ENCODE measurements at regions not wholly inside any gene's neighbourhood (a gene's known extent, or its start where the extent isn't known, plus 50 kb on each side); places are given as distances from the start of the nearest gene placed in this dataset.

DNA sequence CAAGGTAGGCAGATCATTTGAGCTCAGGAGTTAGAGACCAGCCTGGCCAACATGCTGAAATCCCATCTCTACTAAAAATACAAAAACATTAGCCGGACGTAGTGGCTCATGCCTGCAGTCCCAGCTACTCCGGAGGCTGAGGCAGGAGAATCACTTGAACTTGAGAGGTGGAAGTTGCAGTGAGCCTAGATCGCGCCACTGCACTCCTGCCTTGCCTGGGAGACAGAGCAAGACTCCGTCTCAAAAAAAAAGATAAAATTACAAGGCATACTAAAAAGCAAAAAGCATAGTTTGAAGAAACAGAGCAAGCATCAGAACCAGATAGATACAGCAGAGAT lies 61.2 kb upstream of the CDC42BPA start:
- H3K4me3 ChIP-seq = no peak overlapping the region
- no peaks in the 10 kb centered on the region for H3K4me1 ChIP-seq
- H3K36me3 ChIP-seq = no peaks in the 10 kb centered on the region
- 97% methylated on average over 6 of the region's 6 CpGs for WGBS, 2 donors
- no peak for DNase-seq
- no peak overlapping the region for H3K27ac ChIP-seq
- H3K27me3 ChIP-seq = no peaks in the 10 kb centered on the region
- no peaks in the 10 kb centered on the region for H3K9me3 ChIP-seq
- TF ChIP-seq, protein P1, sequence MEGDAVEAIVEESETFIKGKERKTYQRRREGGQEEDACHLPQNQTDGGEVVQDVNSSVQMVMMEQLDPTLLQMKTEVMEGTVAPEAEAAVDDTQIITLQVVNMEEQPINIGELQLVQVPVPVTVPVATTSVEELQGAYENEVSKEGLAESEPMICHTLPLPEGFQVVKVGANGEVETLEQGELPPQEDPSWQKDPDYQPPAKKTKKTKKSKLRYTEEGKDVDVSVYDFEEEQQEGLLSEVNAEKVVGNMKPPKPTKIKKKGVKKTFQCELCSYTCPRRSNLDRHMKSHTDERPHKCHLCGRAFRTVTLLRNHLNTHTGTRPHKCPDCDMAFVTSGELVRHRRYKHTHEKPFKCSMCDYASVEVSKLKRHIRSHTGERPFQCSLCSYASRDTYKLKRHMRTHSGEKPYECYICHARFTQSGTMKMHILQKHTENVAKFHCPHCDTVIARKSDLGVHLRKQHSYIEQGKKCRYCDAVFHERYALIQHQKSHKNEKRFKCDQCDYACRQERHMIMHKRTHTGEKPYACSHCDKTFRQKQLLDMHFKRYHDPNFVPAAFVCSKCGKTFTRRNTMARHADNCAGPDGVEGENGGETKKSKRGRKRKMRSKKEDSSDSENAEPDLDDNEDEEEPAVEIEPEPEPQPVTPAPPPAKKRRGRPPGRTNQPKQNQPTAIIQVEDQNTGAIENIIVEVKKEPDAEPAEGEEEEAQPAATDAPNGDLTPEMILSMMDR (IDR thresholded peaks at IDR 0.05) = no peak
- TF ChIP-seq POLR2AphosphoS5 (IDR thresholded peaks at IDR 0.05) = no peak
- no peak for TF ChIP-seq POLR2A (IDR thresholded peaks at IDR 0.05)
- no peak for TF ChIP-seq EP300 (IDR thresholded peaks at IDR 0.05)
- intact Hi-C loops (cut with DNase I) = no loop called here

DNA sequence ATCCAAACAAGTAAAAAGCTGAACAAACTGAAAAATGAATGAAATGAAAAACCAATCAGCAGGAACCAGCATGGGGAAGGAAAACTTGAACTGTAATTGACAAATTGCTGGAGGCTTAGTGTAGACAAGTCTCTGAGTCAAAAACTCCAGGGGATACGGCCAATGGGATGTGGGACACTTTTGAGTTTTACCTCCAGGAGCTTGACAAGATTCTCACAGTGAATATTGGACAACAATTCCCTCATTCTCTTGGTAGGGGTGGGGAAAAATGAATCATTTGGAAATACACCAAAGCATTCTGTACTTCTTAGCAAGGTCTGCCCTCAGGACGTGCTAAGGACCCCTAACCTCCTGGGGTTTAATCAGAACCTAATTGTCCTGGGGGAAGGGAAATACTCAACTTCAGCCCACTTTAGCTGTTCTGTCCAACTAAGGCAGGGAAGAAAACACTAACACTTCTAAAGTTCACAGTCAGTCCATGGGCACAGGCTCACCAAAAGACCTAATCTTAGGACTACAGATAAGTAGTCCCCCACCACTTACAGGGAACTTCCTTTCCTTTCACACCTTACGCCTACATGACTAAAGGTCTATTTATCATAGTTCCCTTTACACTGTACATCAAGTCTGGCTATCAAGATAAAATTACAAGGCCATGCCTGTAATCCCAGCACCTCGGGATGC lies 60.7 kb upstream of the CDC42BPA start:
- Histone ChIP-seq H3K4me3 (no peak overlapping the region), H3K4me1 (no peaks in the 10 kb centered on the region), H3K36me3 (no peaks in the 10 kb centered on the region), H3K9me3 (no peaks in the 10 kb centered on the region), H3K27ac (no peak overlapping the region), H3K27me3 (no peaks in the 10 kb centered on the region)
- TF ChIP-seq POLR2A (IDR thresholded peaks at IDR 0.05) (no peak), EP300 (IDR thresholded peaks at IDR 0.05) (no peak), POLR2AphosphoS5 (IDR thresholded peaks at IDR 0.05) (no peak)
- TF ChIP-seq, protein P1 (IDR thresholded peaks at IDR 0.05) = no peak
- intact Hi-C loops (cut with DNase I) = no loop called here
- 78 to 80% methylated on average over 4 of the region's 4 CpGs for WGBS, 2 donors
- no peak for DNase-seq

DNA sequence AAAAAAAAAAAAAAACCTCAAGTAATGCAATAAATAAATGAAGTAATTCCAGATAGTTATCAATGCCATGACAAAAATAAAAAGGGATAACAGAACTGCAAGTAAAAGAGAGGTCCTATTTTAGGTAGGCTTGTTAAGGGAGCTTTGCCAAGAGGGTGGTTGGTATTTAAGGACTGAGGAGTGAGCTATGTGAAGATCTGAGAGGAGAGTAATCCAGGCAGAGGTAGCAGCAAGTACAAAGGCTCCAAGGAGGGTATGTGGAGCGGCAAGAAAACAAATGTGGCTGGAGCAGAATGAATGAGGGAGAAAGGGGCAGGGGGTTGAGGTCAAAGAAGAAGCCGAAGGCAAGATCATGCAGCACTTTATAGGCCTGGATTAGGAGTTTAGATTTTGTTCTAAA lies 59.9 kb upstream of the CDC42BPA start:
- TF ChIP-seq EP300 (IDR thresholded peaks at IDR 0.05) (no peak), POLR2A (IDR thresholded peaks at IDR 0.05) (no peak), POLR2AphosphoS5 (IDR thresholded peaks at IDR 0.05) (no peak)
- TF ChIP-seq, protein P1 (IDR thresholded peaks at IDR 0.05) = no peak
- H3K4me1 ChIP-seq = no peaks in the 10 kb centered on the region
- 88 to 90% methylated on average over 2 of the region's 2 CpGs for WGBS, 2 donors
- H3K9me3 ChIP-seq = no peaks in the 10 kb centered on the region
- DNase-seq = no peak
- H3K27ac ChIP-seq = no peak overlapping the region
- H3K36me3 ChIP-seq = no peaks in the 10 kb centered on the region
- no peaks in the 10 kb centered on the region for H3K27me3 ChIP-seq
- intact Hi-C loops (cut with DNase I) = no loop called here
- no peak overlapping the region for H3K4me3 ChIP-seq

DNA sequence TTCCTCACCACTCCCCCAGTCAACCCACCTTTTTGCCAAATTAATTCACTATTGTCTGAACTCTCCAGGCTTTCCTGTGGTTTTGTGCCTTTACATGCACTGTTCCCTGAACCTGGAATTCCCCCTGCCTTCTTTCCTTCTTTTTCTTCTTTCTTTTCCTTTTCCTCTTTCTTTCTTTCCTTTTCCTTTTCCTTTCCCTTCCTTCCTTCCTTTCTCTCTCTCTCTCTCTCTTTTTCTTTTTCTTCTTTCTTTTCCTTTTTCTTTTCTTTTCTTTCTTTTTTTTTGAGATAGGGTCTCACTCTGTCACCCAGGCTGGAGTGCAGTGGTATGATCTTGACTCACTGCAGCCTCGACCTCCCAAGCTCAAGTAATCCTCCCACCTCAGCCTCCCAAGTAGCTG lies 56.6 kb upstream of the CDC42BPA start:
- WGBS, 2 donors = 82% methylated on average over 1 of the region's 1 CpG
- Histone ChIP-seq H3K4me1 (no peaks in the 10 kb centered on the region), H3K27ac (no peak overlapping the region), H3K36me3 (no peaks in the 10 kb centered on the region), H3K4me3 (no peak overlapping the region), H3K27me3 (no peaks in the 10 kb centered on the region), H3K9me3 (no peaks in the 10 kb centered on the region)
- TF ChIP-seq, protein P1 (IDR thresholded peaks at IDR 0.05) = no peak
- TF ChIP-seq POLR2A (IDR thresholded peaks at IDR 0.05) (no peak), EP300 (IDR thresholded peaks at IDR 0.05) (no peak), POLR2AphosphoS5 (IDR thresholded peaks at IDR 0.05) (no peak)
- intact Hi-C loops (cut with DNase I) = no loop called here
- DNase-seq = no peak

DNA sequence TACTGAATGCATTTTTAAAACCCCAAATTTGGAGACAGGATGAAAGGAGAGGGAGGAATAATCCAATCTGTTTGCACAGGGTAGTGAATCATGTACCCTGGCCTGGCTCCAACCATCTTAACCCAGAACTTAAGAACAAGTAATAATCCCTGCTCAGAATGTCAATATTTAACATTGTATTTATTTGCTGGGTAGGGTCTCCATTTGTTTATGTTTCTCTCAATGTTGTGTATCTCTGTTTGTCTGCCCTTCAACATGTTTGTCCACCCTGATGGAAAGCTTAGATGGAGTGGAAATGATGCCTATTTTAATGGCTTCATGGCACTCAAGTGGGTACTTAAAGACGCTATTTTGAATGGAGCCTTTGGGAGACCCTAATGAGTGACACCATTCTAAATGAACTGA lies 54.4 kb upstream of the CDC42BPA start:
- TF ChIP-seq, protein P1 (IDR thresholded peaks at IDR 0.05) = no peak
- TF ChIP-seq EP300 (IDR thresholded peaks at IDR 0.05) (no peak), POLR2AphosphoS5 (IDR thresholded peaks at IDR 0.05) (no peak), POLR2A (IDR thresholded peaks at IDR 0.05) (no peak)
- no peak overlapping the region for H3K27ac ChIP-seq
- no peaks in the 10 kb centered on the region for H3K36me3 ChIP-seq
- WGBS, 2 donors = 76 to 89% methylated on average over 1 of the region's 1 CpG
- H3K27me3 ChIP-seq = no peaks in the 10 kb centered on the region
- no peaks in the 10 kb centered on the region for H3K9me3 ChIP-seq
- intact Hi-C loops (cut with DNase I) = no loop called here
- no peak for DNase-seq
- no peak overlapping the region for H3K4me3 ChIP-seq
- no peaks in the 10 kb centered on the region for H3K4me1 ChIP-seq

All from sigmoid colon (tissue), 6 donors.